ENCODE measurements at regions not wholly inside any gene's neighbourhood (a gene's known extent, or its start where the extent isn't known, plus 50 kb on each side); places are given as distances from the start of the nearest gene placed in this dataset.

- TF ChIP-seq POLR2A (IDR thresholded peaks at IDR 0.05; ENCODE audit: extremely low read depth, insufficient read length) (no peak), CTCF (IDR thresholded peaks at IDR 0.05; ENCODE audit: low read depth, low read length) (no peak), MYC (IDR thresholded peaks at IDR 0.05; ENCODE audit: low read depth, low read length) (no peak), MAX (IDR thresholded peaks at IDR 0.05; ENCODE audit: low read depth, low read length) (no peak)
These were observed 98.2 kb downstream of the MAGEC1 start for GRCh38 chrX:142001934-142002333.
